ENCODE measurements at regions not wholly inside any gene's neighbourhood (a gene's known extent, or its start where the extent isn't known, plus 50 kb on each side); places are given as distances from the start of the nearest gene placed in this dataset.

- no peak for DNase-seq (ENCODE audit: low spot score)
Observed at GRCh38 chr1:83581747-83582146, 417.2 kb downstream of the TTLL7 start.

DNA sequence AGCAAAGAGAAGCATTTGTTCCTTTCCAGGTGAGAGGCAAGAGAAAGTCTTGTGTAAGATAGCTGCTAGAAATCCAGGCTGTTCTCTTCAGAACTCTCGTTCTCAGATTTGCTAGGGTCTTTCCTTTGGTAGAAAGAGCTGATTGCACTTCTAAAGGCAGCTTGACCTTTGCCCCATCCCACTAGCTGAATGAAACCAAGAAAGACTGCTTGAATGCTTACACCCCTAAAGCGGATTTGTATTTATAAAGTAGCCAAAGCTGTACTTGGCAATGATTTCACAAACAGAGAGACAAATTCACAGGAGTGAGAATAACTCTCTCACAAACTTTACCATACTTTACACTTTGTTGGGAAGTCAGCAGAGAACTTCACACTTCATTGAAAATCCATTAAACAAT lies 424.1 kb downstream of the TTLL7 start:
- DNase-seq (ENCODE audit: low spot score): no peak

GRCh38 chr1:83573776-83574175 lies 425.2 kb downstream of the TTLL7 start:
- DNase-seq (ENCODE audit: low spot score): no peak

GRCh38 chr1:83571536-83571935 lies 427.4 kb downstream of the TTLL7 start:
- no peak for DNase-seq (ENCODE audit: low spot score)

- DNase-seq (ENCODE audit: low spot score): no peak
Observed at GRCh38 chr1:83561346-83561745, 437.6 kb downstream of the TTLL7 start.

DNA sequence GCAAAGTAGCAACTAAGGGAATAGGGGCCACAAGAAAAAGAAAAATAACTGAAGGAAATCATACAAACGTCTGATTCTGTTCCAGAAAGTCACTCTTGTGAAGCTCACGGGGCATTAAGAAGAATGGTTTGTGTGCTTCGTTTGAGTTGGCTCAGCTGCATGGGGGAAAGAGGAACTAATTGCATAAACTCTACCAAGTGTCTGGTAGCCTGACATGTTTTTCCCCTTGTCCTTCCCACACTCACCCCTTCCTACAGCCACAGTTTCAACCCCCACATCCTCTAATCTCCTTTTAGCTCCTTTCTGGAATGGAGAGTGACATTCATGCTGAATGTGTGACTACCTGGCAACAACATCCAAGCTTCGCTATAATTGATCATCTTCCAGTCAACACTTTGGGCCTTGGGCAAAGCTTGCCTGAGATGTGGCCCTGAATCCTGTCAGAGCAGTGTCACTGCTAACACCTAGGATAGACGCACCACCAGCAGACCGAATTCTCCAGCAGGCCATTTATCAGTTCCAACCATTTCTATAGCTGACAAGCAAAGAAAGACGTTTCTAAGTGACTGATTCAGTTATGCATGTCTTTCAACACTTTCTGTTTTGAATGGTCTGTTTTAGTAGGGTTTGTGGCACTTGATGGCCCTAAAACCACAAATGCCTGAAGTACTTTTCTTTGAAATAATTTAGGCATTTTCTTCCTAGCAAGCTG lies 439.6 kb downstream of the TTLL7 start:
- no peak for DNase-seq (ENCODE audit: low spot score)

DNA sequence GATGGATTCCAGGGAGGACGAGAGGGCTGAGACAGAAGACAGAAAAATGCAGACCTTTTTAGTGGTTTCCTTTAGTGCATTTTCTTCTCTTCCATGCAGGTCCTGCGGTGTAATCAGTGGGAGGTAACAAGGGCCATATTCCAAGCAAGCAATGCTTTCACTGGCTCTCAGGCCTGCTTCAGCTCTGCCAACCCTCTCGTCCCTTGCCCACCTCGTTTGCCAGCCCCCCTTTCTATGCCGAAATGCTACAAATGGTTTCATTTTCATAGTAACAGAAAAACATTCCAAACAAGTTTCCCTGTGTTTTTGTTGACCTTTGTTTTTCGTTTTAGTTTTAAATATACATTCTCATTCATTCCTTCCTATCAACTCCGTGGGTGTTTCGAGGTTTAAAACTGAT lies 443.1 kb downstream of the TTLL7 start:
- no peak for DNase-seq (ENCODE audit: low spot score)

- DNase-seq (ENCODE audit: low spot score): no peak
Observed at GRCh38 chr1:83554174-83554573, 444.8 kb downstream of the TTLL7 start.

GRCh38 chr1:83552820-83553219 lies 446.1 kb downstream of the TTLL7 start:
- no peak for DNase-seq (ENCODE audit: low spot score)

DNA sequence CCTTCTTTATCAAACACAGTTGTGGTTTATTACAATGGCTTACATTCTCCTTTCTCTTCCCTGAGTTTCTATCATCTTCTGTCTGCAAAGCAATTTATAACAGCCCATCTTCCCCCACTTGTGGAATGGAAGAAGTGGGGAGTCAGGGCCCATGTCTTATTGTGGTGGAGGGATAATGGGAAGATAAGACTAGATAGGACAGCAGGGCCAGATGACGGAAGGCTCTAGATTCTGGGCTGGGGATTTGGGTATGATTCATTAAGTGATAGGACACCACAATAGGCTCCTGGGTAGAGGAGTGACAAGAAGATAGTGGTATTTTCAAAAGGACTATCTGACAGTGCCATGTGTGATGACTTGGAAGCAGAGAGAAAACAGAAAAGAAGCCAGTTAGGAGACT lies 450.6 kb downstream of the TTLL7 start:
- DNase-seq (ENCODE audit: low spot score): no peak

DNA sequence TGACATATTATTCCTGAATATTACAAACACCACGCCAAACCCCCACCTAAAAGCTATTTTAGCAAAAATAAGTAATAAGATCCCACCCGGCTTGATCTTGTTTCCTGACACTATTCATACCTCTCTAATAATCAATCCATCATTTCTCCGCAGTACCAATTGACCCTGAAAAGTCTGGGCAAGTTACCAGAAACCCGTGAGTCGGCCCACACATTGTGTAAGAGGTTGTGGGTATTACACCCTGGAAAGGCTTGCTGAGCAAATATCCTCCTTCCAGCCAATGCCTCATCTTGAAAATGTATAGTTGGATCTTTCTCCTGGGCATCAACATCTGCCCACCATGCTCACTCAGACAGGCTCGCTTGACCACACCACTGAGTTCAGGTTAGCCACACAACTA lies 451.0 kb downstream of the TTLL7 start:
- no peak for DNase-seq (ENCODE audit: low spot score)

- DNase-seq (ENCODE audit: low spot score): no peak
Observed at GRCh38 chr1:83546874-83547273, 452.1 kb downstream of the TTLL7 start.

DNA sequence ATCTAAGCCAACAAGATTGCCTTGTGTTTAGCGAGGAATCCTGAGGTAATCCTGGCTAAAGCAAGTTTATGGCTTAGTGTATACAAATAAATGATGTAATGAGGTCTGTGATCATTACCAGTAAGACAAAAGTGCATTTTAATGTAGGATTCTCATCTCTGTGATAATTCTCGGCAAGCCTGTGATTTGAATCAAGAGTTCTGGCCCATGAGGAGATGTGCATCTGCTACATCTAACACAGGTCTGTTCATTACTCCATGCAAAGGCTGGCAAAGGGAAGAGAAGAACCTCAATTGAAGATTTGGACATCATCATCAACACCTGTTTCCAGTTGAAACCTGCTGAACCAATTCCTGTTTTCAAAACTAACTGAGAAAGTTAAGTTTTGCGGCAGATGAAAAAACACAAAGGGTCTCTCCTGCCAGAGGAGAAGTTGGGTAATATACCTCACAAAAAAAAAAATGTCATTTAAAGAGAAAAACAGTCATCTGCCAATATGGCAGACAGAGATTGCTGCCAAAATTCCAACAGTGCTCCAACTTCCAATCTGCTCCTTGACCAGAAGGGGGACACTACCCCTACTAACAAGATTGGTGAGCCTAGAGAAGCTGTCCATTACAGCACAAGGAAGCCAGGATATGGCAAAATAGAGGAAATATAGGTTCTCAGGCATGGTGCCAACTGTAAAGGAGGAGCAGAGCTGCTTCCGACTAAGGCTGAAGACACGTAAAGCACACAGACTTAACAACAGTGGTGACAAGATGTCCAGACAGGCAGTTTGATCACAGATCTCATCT lies 453.7 kb downstream of the TTLL7 start:
- no peak for DNase-seq (ENCODE audit: low spot score)

- DNase-seq (ENCODE audit: low spot score): no peak
Observed at GRCh38 chr1:83543222-83543973, 455.5 kb downstream of the TTLL7 start.

DNA sequence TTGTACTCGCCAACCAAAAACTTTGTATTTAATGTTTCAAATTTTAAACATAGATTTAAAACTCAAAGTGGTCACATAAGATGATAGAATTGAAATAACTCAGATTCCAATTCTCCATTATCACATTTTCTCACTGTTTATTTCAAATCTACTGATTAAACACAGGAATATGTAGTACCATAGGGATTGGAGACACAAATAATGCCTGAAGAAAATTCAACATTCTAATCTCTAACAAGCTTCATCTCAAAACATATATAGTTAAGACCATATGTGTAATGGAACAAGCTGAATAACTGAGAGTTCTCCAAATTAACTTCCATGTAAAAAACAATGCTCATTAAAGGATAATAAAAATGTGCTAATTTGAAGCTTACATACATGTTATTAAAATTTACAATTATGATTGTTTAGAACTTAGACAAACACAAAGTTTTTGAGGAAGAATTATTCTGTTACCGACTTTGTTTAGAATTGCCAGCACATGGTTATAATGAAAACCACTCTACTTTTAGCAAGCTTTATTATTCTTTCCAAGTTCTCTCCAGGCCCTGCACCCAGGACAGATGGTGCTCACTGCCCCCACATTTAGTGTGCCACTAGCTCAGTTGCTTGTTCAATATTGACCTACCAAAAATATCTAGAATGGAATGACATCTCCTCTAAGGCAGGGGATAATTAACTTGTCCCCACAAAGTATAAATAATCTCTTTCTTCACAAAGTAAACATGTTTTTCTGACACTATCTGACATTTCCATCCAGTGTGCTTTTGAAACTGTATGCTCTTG lies 467.2 kb downstream of the TTLL7 start:
- no peak for DNase-seq (ENCODE audit: low spot score)

DNA sequence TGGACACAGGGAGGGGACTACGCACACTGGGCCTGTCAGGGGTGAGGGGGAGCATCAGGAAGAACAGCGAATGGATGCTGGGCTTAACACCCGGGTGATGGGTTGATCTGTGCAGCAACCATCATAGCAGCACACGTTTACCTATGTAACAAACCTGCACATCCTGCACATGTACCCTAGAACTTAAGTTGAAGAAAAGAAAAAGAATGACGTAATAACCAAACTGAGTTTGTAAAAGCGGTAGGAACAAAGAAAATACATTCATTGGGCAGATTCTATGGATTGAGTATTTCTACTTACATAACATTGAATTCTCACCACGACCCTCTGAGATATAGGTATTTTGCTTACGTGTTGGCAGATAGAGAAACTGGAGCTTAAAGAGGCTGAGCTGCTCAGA lies 468.4 kb downstream of the TTLL7 start:
- no peak for DNase-seq (ENCODE audit: low spot score)

DNA sequence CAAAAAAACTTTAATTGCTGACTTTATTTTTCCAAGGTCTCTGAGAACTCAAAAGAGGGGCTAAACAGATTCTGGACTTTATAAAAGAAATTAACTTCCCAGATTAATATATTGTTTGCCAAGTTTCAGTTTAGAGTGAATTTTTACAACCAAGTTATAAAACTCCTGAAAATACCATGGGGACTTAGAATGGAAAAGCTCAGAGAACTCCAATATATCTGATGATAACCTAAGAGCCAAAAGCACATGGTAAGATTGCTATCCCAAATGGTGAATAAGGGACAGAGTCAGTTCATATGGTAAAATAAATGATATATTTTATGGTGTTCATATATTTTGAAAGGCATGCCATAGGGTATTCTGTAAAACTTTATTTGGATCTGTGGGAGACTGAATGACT lies 470.9 kb downstream of the TTLL7 start:
- no peak for DNase-seq (ENCODE audit: low spot score)

GRCh38 chr1:83520797-83521196 lies 478.1 kb downstream of the TTLL7 start:
- DNase-seq (ENCODE audit: low spot score): no peak

DNA sequence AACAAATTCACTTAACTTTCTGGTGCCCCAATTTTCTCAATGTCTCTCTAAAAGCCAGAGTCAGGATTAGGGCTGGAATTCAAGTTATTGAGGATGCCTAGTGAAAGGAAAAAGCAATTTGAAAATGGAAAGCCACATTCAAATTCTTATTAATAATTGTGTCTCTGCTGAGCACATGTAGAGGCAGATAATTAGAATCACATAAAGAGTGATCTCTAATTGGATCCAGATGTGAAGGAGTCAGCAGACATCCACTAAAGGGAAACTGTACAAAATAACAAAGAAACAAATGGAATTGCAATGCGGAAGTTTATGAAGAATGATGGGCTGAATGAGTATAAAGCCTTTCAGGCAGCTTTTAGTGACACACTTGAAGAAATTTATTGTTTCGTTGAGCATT lies 482.6 kb downstream of the TTLL7 start:
- no peak for DNase-seq (ENCODE audit: low spot score)

DNA sequence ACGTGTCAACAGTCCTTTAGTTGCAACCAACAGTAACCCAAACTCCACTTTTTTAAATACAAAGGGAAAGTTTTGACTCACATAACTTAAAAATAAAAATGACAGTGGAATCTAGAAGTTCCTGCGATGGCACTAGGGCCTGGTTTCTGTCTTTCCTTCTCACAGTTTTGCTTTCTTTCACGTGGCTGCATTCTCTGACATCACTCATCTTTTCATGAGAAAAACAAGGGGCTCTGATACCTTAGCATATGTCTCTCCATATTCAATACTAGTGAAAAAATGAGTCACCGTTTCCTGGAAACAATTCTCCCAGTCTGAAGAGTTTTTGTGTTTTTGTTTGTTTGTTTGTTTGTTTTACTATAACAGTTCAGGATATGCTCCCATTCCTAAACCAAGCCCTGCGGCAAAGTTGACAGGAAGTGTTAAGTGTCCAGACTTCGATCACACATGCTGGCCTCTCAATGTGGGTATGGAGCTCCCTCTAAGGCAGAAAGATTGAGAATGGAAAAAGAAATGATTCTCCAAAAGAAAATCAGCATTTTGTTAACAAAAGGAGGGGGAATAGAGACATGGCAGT lies 483.3 kb downstream of the TTLL7 start:
- DNase-seq (ENCODE audit: low spot score): no peak

GRCh38 chr1:83512373-83513193 lies 486.3 kb downstream of the TTLL7 start:
- no peak for DNase-seq (ENCODE audit: low spot score)

Measured in germinal center (tissue), 1 donor.